ENCODE measurements at regions not wholly inside any gene's neighbourhood (a gene's known extent, or its start where the extent isn't known, plus 50 kb on each side); places are given as distances from the start of the nearest gene placed in this dataset.

DNA sequence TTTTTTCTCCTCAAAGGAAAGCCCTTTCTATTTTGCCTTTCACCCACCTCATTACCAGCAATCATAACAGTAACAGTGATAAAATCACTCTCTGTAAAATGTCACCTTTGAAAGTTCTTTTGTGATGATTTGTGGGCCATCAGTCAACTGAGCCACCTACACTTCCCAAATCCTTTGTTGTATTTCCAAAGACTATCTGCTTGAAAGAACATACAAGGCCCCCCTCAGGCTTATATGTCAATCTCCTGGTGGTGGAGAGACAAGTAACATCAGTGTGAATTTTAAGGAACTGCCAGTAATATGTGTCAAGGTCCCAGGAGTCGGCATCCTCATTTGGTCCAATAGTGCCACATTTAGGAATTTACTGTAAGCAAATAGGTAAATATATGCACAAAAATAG, 161.1 kb upstream of the EOMES start:
- TF ChIP-seq, protein P1, sequence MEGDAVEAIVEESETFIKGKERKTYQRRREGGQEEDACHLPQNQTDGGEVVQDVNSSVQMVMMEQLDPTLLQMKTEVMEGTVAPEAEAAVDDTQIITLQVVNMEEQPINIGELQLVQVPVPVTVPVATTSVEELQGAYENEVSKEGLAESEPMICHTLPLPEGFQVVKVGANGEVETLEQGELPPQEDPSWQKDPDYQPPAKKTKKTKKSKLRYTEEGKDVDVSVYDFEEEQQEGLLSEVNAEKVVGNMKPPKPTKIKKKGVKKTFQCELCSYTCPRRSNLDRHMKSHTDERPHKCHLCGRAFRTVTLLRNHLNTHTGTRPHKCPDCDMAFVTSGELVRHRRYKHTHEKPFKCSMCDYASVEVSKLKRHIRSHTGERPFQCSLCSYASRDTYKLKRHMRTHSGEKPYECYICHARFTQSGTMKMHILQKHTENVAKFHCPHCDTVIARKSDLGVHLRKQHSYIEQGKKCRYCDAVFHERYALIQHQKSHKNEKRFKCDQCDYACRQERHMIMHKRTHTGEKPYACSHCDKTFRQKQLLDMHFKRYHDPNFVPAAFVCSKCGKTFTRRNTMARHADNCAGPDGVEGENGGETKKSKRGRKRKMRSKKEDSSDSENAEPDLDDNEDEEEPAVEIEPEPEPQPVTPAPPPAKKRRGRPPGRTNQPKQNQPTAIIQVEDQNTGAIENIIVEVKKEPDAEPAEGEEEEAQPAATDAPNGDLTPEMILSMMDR (IDR thresholded peaks at IDR 0.05; ENCODE audit: extremely low read depth, missing control alignments) = no peak
- DNase-seq (ENCODE audit: low spot score) = no peak

DNA sequence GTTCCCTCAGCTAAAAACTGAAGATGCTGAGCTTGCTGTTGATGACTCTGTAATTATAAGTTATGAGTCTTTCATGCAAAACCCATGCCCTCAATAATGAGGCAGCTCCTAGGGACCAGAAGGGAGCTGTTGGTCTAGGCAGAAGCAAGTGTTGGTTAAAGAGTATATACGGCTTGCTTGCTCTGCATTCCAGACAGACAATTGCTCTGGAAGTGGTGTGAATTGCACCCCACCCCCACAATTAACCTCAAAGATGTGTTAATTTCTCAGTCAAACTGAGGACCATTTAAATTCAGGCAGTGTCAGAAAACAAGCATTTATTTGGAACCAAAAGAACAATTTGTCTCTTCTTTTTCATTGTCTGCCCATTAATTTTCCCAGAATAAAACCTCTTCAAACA, 163.5 kb upstream of the EOMES start:
- no peak for DNase-seq (ENCODE audit: low spot score)
- TF ChIP-seq, protein P1 (IDR thresholded peaks at IDR 0.05; ENCODE audit: extremely low read depth, missing control alignments) = no peak

DNA sequence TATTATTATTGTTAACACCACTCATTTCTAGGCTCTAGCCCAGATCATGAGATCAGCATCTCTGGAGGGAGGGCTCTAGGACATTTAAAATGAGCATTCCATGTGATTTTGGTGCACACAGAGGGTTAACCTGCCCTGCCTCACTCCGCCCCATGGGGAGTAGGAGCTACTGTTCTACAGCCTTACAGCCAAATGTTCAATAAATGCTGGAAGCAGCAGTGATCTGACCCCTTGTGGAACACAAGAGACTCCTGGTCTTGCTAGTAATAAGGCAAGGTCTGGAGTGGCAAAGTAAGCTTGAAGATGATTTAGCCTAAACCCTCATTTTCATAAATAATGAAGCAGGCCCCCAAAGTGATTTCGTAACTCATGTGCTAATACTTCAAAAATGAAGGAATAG, 166.4 kb upstream of the EOMES start:
- no peak for DNase-seq (ENCODE audit: low spot score)
- TF ChIP-seq, protein P1 (IDR thresholded peaks at IDR 0.05; ENCODE audit: extremely low read depth, missing control alignments) = no peak

DNA sequence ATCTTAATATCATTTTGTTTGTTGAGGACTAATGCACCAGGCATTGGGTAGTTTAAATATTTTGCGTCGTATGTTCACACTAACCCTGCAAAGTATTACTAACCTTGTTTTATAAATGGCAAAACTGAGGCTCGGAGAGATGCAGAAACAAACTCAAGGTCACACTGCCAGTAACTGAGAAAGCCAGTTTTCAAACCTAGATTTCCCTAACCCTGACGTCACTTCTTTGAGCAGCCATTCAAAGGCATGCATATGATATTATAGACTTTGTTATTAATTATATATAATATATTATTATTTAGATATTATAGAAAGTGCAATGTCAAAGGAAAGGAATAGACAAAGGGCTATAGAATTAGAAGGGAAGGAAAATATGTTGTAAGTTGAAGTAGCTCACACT, 167.6 kb upstream of the EOMES start:
- TF ChIP-seq, protein P1 (IDR thresholded peaks at IDR 0.05; ENCODE audit: extremely low read depth, missing control alignments) = no peak
- no peak for DNase-seq (ENCODE audit: low spot score)

DNA sequence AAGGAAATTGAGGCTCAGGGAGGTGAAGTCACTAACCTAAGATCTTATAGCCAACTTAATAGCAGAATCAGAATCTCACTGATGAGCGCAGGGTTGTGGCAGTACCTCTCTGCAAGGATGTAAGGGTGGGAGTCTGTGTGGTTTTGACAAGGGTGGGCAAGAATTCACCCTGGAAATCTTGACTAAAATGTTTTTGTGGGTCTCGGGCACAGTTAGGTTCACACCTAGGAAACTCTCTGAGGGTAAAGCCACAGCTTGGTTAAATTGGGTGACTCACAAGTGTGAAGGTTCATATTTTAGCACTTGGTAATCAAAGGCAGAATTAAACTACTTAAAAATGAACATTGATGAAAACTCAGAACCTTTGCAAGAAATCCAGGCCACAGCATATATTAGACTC, 178.2 kb upstream of the EOMES start:
- DNase-seq (ENCODE audit: low spot score) = no peak
- TF ChIP-seq, protein P1 (IDR thresholded peaks at IDR 0.05; ENCODE audit: extremely low read depth, missing control alignments) = no peak

DNA sequence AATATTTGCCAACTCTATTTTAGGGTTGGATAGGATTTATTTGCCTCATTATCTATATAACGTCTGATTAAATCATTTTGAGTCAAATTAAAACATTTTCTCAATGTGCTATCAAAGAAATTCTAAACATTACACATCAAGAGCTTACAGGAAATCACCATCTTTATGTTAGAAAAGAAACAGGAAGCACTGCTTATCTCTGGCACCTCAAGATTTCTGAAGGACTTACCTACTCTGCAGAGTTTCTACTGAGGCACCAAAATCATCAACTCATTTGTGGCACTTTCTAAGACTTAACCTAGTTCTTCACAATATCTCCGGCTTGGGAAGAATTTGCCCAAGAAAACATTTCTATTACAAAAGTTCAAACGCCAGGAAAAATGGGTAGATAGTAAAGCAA, 181.3 kb upstream of the EOMES start:
- TF ChIP-seq, protein P1 (IDR thresholded peaks at IDR 0.05; ENCODE audit: extremely low read depth, missing control alignments) = no peak
- no peak for DNase-seq (ENCODE audit: low spot score)

DNA sequence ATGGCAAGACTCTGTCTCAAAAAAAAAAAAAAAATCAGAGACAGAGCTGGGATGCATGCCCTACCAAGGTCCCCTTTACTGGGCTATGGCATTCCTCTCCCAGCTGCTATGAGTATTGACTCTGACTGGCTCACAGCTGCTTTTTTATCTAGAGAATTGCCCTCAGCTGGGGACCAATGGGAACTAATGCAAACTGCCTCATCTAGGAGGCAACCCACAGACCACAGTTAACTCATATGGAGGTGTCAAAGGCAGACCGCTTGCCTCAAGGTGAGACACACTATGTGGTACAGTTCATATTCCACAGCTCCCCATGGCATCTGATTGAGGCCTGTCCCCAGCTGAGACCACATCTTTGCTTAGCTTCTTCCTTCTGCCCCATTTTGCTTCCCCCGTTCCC, 183.5 kb upstream of the EOMES start:
- TF ChIP-seq, protein P1 (IDR thresholded peaks at IDR 0.05; ENCODE audit: extremely low read depth, missing control alignments) = no peak
- no peak for DNase-seq (ENCODE audit: low spot score)
